Astrocyte (in vitro differentiated cells and primary cell): ENCODE measurements at regions not wholly inside any gene's neighbourhood (a gene's known extent, or its start where the extent isn't known, plus 50 kb on each side); places are given as distances from the start of the nearest gene placed in this dataset.

ENCODE experiments used
- DNase-seq: peaks from one replicate; pipeline ENCODE4 v3.0.0-alpha.2; 2010; ENCODE audit warnings: low read depth
- FAIRE-seq: peaks from 2 replicates; lab custom pipeline; 2011; peaks lifted over from hg19 to GRCh38; lab: Jason Lieb, UNC
- H2AFZ ChIP-seq: 2 replicates; pipeline ENCODE4 v1.6.0; 2012; ENCODE audit warnings: low read depth, low read length, inconsistent platforms
- H3K27ac ChIP-seq: 2 replicates; pipeline ENCODE4 v1.5.1; 2011; ENCODE audit warnings: low read depth, low read length, inconsistent platforms
- H3K27me3 ChIP-seq: 2 replicates; pipeline ENCODE4 v1.6.0; 2011; ENCODE audit warnings: low read length, inconsistent platforms; ENCODE audit not compliant: insufficient read depth
- H3K36me3 ChIP-seq: 2 replicates; pipeline ENCODE4 v1.5.1; 2011; ENCODE audit warnings: low read length, inconsistent platforms; ENCODE audit not compliant: insufficient read depth
- H3K4me1 ChIP-seq: 2 replicates; pipeline ENCODE4 v1.5.1; 2011; ENCODE audit warnings: low read length, inconsistent platforms; ENCODE audit not compliant: insufficient read depth
- H3K4me2 ChIP-seq: 2 replicates; pipeline ENCODE4 v1.6.0; 2012; ENCODE audit warnings: low read length, inconsistent platforms
- H3K4me3 ChIP-seq: 2 replicates; pipeline ENCODE4 v1.5.1; 2011; ENCODE audit warnings: low read depth, mild to moderate bottlenecking, low read length, inconsistent platforms; ENCODE audit not compliant: insufficient read depth
- H3K79me2 ChIP-seq: 2 replicates; pipeline ENCODE4 v1.6.0; 2012; ENCODE audit warnings: mild to moderate bottlenecking, low read length, inconsistent platforms; ENCODE audit not compliant: insufficient read depth
- H3K9ac ChIP-seq: 2 replicates; pipeline ENCODE4 v1.6.0; 2012; ENCODE audit warnings: mild to moderate bottlenecking, low read length, inconsistent platforms
- H3K9me3 ChIP-seq: 2 replicates; pipeline ENCODE4 v1.5.1; 2012; ENCODE audit warnings: low read depth, mild to moderate bottlenecking, low read length, inconsistent platforms; ENCODE audit not compliant: insufficient read depth
- H4K20me1 ChIP-seq: 2 replicates; pipeline ENCODE4 v1.6.0; 2012; ENCODE audit warnings: low read length, inconsistent platforms; ENCODE audit not compliant: insufficient read depth
- H3K27ac Mint-ChIP-seq: one replicate; pipeline ENCODE4 v1.8.0; 2021; ENCODE audit warnings: mild to moderate bottlenecking, mixed read lengths; ENCODE audit not compliant: unreplicated experiment
- H3K27me3 Mint-ChIP-seq: one replicate; pipeline ENCODE4 v1.8.0; 2021; ENCODE audit warnings: low read depth, mixed read lengths; ENCODE audit not compliant: unreplicated experiment
- H3K36me3 Mint-ChIP-seq: one replicate; pipeline ENCODE4 v1.8.0; 2021; ENCODE audit warnings: low read depth, mixed read lengths; ENCODE audit not compliant: unreplicated experiment
- H3K4me1 Mint-ChIP-seq: one replicate; pipeline ENCODE4 v1.8.0; 2021; ENCODE audit warnings: low read depth, mixed read lengths; ENCODE audit not compliant: unreplicated experiment
- H3K4me3 Mint-ChIP-seq: one replicate; pipeline ENCODE4 v1.8.0; 2021; ENCODE audit warnings: mild to moderate bottlenecking, moderate library complexity, mixed read lengths; ENCODE audit not compliant: unreplicated experiment
- H3K9me3 Mint-ChIP-seq: one replicate; pipeline ENCODE4 v1.8.0; 2021; ENCODE audit warnings: mild to moderate bottlenecking, mixed read lengths; ENCODE audit not compliant: unreplicated experiment
- EZH2 ChIP-seq: IDR thresholded peaks from 2 replicates; pipeline ENCODE4 v1.6.1; 2012; ENCODE audit warnings: mild to moderate bottlenecking, low read length, inconsistent platforms; ENCODE audit not compliant: insufficient read depth
- TF ChIP-seq, protein P1 (sequence below): IDR thresholded peaks from 2 replicates; pipeline ENCODE4 v1.5.1; 2011; ENCODE audit warnings: low read depth, mild to moderate bottlenecking, inconsistent platforms, low read length, moderate library complexity; ENCODE audit not compliant: insufficient read depth

DNA sequence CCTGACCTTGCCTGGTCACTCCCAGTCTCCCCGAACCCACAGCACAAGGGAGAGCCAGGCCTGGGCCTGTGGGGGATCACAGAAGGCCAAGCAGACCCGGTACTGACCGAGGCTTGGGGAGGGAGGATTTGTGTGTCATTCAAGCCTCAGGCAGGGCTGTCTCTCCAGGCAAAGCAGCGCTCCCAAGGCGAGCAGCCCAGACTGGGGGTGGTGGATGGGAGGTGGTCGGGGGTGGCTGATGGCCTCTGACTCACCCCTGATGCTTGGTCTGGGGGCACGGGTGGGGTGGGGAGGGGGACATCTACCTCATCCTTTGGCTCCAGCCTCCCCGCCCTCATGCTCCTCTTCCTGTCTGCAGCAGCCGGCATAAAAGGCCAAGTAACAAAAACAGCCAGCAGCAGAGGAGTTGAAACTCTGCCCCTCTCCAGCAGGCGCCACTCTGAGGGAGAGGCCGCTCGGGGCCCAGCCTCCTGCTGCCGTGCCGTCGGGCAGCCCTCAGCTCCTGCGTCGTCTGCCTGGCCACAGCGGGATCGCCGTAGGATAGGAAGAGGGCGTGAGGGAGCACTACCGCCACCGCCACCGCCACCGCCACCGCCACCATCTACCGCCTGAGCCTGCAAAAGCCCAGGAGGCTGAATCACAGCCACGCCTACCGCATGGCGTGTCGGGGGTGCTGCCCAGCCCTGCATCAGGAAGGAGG lies 166.0 kb downstream of the OLFM1 start:
- Mint-ChIP-seq H3K27me3 (peaks cover 12% of the 10 kb centered on the region), H3K4me3 (no peak overlapping the region), H3K36me3 (no peaks in the 10 kb centered on the region), H3K9me3 (no peaks in the 10 kb centered on the region), H3K27ac (peak overlapping the region; percentile 47), H3K4me1 (peaks cover 2% of the 10 kb centered on the region)
- Histone ChIP-seq H3K36me3 (no peaks in the 10 kb centered on the region), H3K4me2 (no peak overlapping the region), H3K27ac (no peak overlapping the region), H3K9me3 (no peaks in the 10 kb centered on the region), H3K4me1 (no peaks in the 10 kb centered on the region), H3K79me2 (no peaks in the 10 kb centered on the region), H3K27me3 (no peaks in the 10 kb centered on the region), H3K9ac (no peak overlapping the region), H3K4me3 (no peak overlapping the region), H2AFZ (no peak overlapping the region), H4K20me1 (no peaks in the 10 kb centered on the region)
- no peak for DNase-seq
- TF ChIP-seq, protein P1, sequence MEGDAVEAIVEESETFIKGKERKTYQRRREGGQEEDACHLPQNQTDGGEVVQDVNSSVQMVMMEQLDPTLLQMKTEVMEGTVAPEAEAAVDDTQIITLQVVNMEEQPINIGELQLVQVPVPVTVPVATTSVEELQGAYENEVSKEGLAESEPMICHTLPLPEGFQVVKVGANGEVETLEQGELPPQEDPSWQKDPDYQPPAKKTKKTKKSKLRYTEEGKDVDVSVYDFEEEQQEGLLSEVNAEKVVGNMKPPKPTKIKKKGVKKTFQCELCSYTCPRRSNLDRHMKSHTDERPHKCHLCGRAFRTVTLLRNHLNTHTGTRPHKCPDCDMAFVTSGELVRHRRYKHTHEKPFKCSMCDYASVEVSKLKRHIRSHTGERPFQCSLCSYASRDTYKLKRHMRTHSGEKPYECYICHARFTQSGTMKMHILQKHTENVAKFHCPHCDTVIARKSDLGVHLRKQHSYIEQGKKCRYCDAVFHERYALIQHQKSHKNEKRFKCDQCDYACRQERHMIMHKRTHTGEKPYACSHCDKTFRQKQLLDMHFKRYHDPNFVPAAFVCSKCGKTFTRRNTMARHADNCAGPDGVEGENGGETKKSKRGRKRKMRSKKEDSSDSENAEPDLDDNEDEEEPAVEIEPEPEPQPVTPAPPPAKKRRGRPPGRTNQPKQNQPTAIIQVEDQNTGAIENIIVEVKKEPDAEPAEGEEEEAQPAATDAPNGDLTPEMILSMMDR: no peak
- no peak for TF ChIP-seq EZH2
- FAIRE-seq: no peak

DNA sequence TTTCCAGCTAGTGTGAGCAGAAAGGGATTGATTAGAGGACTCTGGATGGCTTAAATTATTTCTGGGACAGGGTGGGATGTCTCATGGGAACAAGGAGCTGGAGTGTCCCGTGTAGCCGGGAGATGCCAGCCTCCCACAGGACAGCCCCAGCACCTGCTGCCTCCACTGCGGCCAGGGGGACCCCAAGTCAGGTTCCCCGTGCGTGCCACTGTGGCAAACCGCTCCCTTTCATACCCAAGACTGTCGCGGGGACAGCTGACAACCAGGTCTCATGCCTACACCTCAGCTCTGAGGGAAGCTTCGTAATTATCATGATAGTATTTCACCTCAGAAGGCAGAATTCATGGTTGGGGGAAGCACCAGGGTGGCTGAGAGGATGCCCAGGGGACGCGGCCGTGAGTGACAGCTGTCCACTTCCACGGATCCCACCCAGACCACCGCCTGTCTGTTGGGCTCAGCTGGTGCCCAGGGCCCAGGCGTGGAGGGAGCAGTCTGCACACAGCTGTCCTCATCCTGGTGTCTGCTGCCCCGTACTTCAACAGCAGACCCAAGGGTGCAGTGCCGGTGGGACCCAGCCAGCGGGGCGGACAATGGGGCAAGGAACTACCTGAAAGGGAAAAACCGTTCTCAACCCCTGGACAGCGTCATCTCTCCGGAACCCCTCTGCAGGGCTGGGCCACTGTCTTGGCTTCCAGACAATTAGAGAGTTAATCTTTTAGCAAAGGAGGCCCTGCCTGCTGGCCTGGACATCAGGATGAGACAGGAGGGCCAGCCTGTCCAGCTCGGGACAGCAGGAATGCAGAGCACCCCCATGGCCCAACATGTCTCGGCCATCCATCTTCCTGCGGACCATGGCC lies 166.9 kb downstream of the OLFM1 start:
- Histone ChIP-seq H3K9me3 (no peaks in the 10 kb centered on the region), H3K4me3 (no peak overlapping the region), H3K27ac (no peak overlapping the region), H3K27me3 (no peaks in the 10 kb centered on the region), H3K4me1 (no peaks in the 10 kb centered on the region), H3K36me3 (no peaks in the 10 kb centered on the region), H2AFZ (no peak overlapping the region), H3K4me2 (no peak overlapping the region), H3K79me2 (no peaks in the 10 kb centered on the region), H3K9ac (no peak overlapping the region), H4K20me1 (no peaks in the 10 kb centered on the region)
- H3K27me3 Mint-ChIP-seq: peaks cover 9% of the 10 kb centered on the region
- DNase-seq (no peak), FAIRE-seq (no peak)
- H3K27ac Mint-ChIP-seq: no peak overlapping the region
- no peak for TF ChIP-seq EZH2
- TF ChIP-seq, protein P1: no peak
- H3K36me3 Mint-ChIP-seq: no peaks in the 10 kb centered on the region
- H3K9me3 Mint-ChIP-seq: no peaks in the 10 kb centered on the region
- H3K4me1 Mint-ChIP-seq: peaks cover 2% of the 10 kb centered on the region
- H3K4me3 Mint-ChIP-seq: no peak overlapping the region
